ENCODE measurements at regions not wholly inside any gene's neighbourhood (a gene's known extent, or its start where the extent isn't known, plus 50 kb on each side); places are given as distances from the start of the nearest gene placed in this dataset.
"Not testable (repeated sequence)": the region's sequence is repeated elsewhere in the genome, so short reads cannot be mapped to it uniquely, and the experiment has no call there.

DNA sequence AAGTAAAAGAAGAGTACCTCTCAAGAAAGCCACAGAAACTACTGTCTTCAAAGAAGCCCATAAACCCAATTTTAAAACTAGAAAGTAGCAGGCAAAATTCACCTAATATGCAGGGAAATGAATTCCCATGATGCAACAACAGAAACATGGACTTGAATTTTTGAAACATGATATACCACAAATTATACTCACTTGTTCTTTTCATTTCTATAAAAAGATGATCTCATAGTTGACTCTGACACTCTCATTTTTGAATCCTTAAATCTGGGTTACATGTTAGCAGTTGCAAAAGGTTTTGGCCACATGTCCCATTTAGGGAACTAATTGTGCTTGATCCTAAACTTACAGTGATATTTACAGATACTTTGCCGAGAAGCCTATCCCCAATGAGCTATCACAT is 1130.8 kb downstream of the FAT4 start:
- DNase-seq (ENCODE audit: low read depth) = no peak

GRCh38 chr4:126446917-126447316 is 1132.2 kb downstream of the FAT4 start:
- no peak for DNase-seq (ENCODE audit: low read depth)

DNA sequence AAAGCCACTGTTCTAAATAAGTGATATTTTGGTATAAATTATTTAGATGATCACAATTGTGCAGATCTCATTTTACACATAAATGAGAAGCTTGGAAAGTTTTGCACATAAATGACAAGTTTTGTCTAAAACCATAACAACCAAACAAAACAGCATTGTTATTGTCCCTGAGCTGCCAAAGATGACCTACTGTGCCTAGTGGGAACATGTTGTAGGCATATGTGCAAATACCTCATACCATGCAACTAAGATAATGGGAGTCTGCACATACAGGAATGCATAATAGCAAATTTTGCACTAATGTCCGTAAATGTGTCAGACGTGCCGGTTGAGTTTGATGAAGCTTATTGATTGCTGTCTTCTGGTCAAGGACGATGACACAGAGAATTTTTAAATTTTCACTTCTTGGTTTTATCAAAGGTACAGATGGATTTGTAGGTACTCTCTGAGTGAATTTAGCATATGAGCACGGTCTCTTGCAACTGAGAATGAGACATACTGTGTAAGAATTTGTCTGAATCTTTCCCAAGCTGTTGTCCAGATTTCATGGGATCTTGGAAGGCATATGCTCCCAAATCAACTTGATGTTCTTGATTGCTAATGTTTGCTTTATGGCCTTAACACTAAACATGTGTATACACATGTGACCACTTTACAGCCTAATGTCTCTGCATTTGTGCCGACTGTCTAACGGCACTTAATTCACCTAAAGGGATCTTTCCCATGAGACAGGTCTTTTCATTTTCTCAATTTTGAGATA is 1133.5 kb downstream of the FAT4 start:
- DNase-seq (ENCODE audit: low read depth) = no peak

DNA sequence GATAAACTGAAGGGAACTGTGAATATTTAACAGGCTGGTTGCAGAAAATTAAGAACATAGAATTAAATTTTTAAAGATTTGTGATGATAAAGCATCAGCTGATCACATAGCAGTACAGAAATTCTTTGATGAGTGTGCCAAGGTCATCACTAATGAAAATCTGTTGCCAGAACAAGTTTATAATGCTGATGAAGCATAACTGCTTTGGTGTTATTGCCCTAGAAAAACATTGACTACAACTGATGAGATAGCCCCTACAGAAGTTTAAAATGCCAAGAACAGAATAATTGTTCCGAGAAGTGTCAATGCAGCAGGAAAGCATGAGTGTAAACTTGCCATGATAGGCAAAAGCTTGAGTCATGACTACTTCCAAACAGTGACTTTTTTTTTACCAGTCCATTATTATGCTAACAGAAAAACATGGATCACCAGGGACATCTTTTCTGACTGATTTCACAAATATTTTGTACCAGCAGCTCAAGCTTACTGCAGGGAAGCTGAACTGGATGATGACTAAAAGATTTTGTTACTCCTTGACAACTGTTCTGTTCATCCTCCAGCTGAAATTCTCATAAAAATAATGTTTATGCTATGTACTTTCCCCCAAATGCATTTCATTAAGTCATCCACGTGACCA is 1136.6 kb downstream of the FAT4 start:
- peak; percentile 45 for DNase-seq (ENCODE audit: low read depth)

DNA sequence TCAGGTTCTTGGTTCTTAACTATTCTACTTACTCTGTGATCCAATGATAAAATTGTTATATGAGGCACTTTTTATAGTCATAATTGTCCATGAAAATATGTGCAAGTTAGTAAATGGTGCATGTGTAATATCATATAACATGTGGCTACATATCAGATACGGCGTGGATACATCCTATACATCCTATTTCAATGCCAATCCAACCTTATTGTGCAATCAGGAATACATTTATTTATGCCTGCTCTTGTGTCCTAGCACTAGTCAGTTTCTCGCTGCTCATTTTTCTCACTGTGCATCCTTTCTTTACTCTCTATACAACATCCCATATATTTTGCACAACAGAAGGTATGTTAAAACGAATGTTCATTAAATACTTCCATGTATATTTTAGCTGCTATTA is 1141.1 kb downstream of the FAT4 start:
- no peak for DNase-seq (ENCODE audit: low read depth)

- DNase-seq (ENCODE audit: low read depth) = no peak
Observed at GRCh38 chr4:126458993-126459392, 1144.2 kb downstream of the FAT4 start.

DNA sequence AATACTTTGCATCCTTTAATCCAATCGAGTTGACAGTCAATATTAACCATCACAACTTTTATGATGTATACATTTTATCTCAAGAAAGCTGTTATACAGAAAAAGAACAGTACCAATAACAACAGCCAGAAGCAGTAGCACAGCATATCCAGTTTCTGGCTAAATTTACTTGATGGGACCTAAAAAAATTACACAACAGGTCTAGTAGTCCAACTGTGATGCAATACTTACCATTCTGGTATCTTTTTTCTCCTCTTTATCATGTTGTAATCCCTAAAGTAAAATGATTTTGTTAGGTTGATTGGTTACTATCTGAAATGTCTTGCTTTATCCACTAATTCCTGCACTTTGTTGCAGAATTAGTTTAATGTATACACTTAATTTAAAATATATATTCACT is 1150.6 kb downstream of the FAT4 start:
- DNase-seq (ENCODE audit: low read depth) = no peak

- DNase-seq (ENCODE audit: low read depth) = no peak
Observed at GRCh38 chr4:126466848-126467247, 1152.1 kb downstream of the FAT4 start.

DNA sequence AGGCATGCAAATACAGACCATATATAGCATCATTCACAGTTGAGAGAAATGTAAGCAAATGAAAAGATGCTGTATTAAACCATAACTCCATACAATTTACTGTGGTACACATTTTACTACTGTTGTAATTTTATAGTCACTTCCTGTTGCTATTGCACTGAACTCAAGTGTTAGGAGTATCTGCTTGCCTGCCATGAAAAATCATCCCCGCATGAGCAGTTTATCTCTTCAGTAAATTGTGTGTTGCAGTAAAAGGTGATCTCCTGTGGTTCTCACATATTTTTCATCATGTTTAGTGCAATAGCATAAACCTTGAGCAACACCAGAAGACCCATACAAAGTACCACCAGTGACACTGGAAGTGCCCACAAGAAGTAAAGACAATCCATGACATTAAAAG is 1153.4 kb downstream of the FAT4 start:
- no peak for DNase-seq (ENCODE audit: low read depth)

- no peak for DNase-seq (ENCODE audit: low read depth)
Observed at GRCh38 chr4:126470862-126471261, 1156.1 kb downstream of the FAT4 start.

GRCh38 chr4:126475730-126476129 is 1157.0 kb upstream of the INTU start:
- no peak for DNase-seq (ENCODE audit: low read depth)

GRCh38 chr4:126479709-126480108 is 1153.0 kb upstream of the INTU start:
- DNase-seq (ENCODE audit: low read depth) = no peak

DNA sequence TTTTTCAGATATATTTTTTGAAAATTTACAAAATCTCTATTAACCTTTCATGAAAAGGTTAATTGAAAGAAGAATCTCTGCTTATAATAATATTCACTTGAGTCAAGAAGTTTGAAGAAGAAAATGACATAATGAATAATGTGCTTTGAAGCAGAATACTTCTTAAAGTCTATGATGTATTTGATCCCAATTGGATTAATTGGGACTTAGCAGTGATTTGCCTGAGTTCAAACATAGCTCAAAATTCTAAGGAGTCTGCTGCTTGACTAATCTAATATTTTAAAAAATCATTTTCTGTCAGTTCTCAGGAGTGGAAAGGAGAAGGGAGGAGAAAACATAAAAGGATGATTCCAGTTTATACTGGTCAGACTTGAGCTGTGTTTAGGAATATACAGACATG is 1150.4 kb upstream of the INTU start:
- no peak for DNase-seq (ENCODE audit: low read depth)

GRCh38 chr4:126486377-126486776 is 1146.4 kb upstream of the INTU start:
- DNase-seq (ENCODE audit: low read depth) = no peak

GRCh38 chr4:126489826-126490463 is 1142.8 kb upstream of the INTU start:
- no peak for DNase-seq (ENCODE audit: low read depth)

GRCh38 chr4:126495163-126495752 is 1137.5 kb upstream of the INTU start:
- no peak for DNase-seq (ENCODE audit: low read depth)

GRCh38 chr4:126512979-126513378 is 1119.8 kb upstream of the INTU start:
- DNase-seq (ENCODE audit: low read depth) = no peak

DNA sequence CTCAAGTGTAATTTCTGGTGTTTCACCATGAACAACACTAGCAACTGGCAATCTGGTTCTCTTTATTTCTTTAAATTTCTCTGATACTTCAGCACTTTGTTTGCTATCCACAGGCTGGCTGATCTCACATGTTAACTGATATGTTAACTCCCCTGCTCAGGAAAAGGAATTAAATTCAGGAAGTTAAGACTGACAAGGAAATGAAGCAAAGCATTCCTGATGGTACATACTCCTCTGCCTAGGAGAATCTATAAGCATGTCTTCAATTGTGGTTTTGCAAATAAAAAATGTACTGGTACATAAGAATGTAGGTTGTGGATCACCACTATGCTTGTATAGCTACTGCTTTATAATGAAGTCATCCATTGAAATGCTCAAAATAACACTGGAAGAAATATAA is 1119.2 kb upstream of the INTU start:
- DNase-seq (ENCODE audit: low read depth) = no peak

DNA sequence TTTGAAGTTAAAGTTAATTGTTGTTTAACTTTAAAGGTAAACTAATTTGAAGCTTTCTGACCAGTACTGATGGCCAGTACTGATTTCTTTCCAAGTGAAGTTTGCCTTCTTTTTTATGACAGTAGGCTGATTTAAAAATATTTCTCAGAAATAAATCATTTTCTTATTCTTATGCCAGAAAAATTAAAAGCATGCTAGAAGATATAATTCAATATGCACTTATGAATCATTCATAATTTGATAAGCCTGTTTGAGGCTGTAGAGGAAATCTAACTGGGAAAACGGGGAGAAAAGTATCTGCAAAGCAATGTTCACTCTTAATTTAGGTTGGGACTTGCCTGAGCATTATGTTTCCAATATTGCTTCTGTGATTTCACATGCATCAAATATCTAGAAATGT is 1112.0 kb upstream of the INTU start:
- DNase-seq (ENCODE audit: low read depth) = no peak

DNA sequence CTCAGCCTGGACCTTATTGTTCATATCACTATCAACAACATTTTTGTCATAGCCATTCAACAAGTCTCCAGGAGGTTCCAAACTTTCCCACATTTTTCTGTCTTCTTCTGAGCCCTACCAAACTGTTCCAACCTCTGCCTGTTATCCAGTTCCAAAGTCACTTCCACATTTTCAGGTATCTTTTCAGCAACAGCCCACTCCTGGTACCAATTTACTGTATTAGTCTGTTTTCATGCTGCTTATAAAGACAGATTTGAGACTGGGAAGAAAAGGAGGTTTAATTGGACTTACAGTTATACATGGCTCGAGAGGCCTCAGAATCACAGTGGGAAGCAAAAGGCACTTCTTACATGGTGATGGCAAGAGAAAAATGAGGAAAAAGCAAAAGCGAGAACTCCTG is 1107.4 kb upstream of the INTU start:
- DNase-seq (ENCODE audit: low read depth) = not testable (repeated sequence)

- no peak for DNase-seq (ENCODE audit: low read depth)
Observed at GRCh38 chr4:126526335-126526734, 1106.4 kb upstream of the INTU start.

- DNase-seq (ENCODE audit: low read depth) = no peak
Observed at GRCh38 chr4:126529997-126530396, 1102.8 kb upstream of the INTU start.

- no peak for DNase-seq (ENCODE audit: low read depth)
Observed at GRCh38 chr4:126530996-126531585, 1101.7 kb upstream of the INTU start.

All from GM04504 (cell line).